ENCODE measurements at regions not wholly inside any gene's neighbourhood (a gene's known extent, or its start where the extent isn't known, plus 50 kb on each side); places are given as distances from the start of the nearest gene placed in this dataset.

- no peak overlapping the region for H3K27ac ChIP-seq
- peaks cover 0 to 2% of the 10 kb centered on the region in 2 donors for H3K4me1 ChIP-seq
- H3K9me3 ChIP-seq: no peaks in the 10 kb centered on the region
- no peak for TF ChIP-seq CTCF (IDR thresholded peaks at IDR 0.05)
- peak overlapping the region in 1 of 2 donors; percentile 30 for H3K4me3 ChIP-seq
- intact Hi-C loops (cut with DNase I): no loop called here
- no peaks in the 10 kb centered on the region for H3K36me3 ChIP-seq
- H3K27me3 ChIP-seq: no peaks in the 10 kb centered on the region
- DNase-seq (ENCODE audit: low spot score in 2 of 2): no peak
Measured at GRCh38 chr2:78780256-78780655, 245.2 kb upstream of the REG3G start.

- DNase-seq (ENCODE audit: low spot score in 2 of 2): no peak
- no peak for TF ChIP-seq CTCF (IDR thresholded peaks at IDR 0.05)
- Histone ChIP-seq H3K27me3 (no peaks in the 10 kb centered on the region), H3K27ac (no peak overlapping the region), H3K4me1 (peaks cover 0 to 2% of the 10 kb centered on the region in 2 donors), H3K4me3 (peak overlapping the region in 1 of 2 donors; percentile 30), H3K9me3 (no peaks in the 10 kb centered on the region), H3K36me3 (no peaks in the 10 kb centered on the region)
- intact Hi-C loops (cut with DNase I): no loop called here
Measured at GRCh38 chr2:78780864-78781583, 244.5 kb upstream of the REG3G start.

- H3K4me3 ChIP-seq: no peak overlapping the region
- TF ChIP-seq CTCF (IDR thresholded peaks at IDR 0.05): no peak
- H3K27ac ChIP-seq: no peak overlapping the region
- no peaks in the 10 kb centered on the region for H3K27me3 ChIP-seq
- H3K4me1 ChIP-seq: peaks cover 0 to 2% of the 10 kb centered on the region in 2 donors
- intact Hi-C loops (cut with DNase I): no loop called here
- H3K9me3 ChIP-seq: no peaks in the 10 kb centered on the region
- DNase-seq (ENCODE audit: low spot score in 2 of 2): no peak
- no peaks in the 10 kb centered on the region for H3K36me3 ChIP-seq
Measured at GRCh38 chr2:78782196-78782595, 243.3 kb upstream of the REG3G start.

GRCh38 chr2:78811955-78812610 lies 213.4 kb upstream of the REG3G start:
- no peaks in the 10 kb centered on the region for H3K36me3 ChIP-seq
- TF ChIP-seq CTCF (IDR thresholded peaks at IDR 0.05): no peak
- DNase-seq (ENCODE audit: low spot score in 2 of 2): no peak
- no peaks in the 10 kb centered on the region for H3K27me3 ChIP-seq
- no peak overlapping the region for H3K4me3 ChIP-seq
- intact Hi-C loops (cut with DNase I): no loop called here
- H3K27ac ChIP-seq: no peak overlapping the region
- H3K4me1 ChIP-seq: no peaks in the 10 kb centered on the region
- H3K9me3 ChIP-seq: no peaks in the 10 kb centered on the region

- Histone ChIP-seq H3K4me3 (no peak overlapping the region), H3K9me3 (no peaks in the 10 kb centered on the region), H3K4me1 (no peaks in the 10 kb centered on the region), H3K27me3 (no peaks in the 10 kb centered on the region), H3K36me3 (no peaks in the 10 kb centered on the region), H3K27ac (no peak overlapping the region)
- no peak for TF ChIP-seq CTCF (IDR thresholded peaks at IDR 0.05)
- no peak for DNase-seq (ENCODE audit: low spot score in 2 of 2)
- intact Hi-C loops (cut with DNase I): no loop called here
Measured at GRCh38 chr2:78814331-78814986, 211.0 kb upstream of the REG3G start.
